ENCODE measurements at regions not wholly inside any gene's neighbourhood (a gene's known extent, or its start where the extent isn't known, plus 50 kb on each side); places are given as distances from the start of the nearest gene placed in this dataset.

DNA sequence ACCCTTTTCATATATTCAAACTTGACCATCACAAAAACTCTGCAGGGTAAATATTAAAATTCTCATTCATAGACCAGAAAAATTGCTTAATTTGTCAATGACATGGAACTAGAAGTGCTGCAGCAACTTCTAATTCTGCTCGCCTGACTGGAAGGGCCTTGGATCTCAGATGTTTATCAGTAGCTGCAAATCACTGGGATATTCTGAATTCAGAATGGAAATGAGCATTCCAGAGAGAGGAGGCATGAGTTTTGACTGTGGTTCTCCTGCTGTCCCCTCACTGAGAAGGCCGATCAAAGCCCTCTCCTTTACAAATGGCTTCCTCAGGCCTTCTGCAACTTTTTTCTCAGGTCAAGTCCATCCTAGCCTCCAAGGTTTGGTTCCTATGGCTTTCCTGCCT, 171.3 kb upstream of the FAM78B start:
- no peak for DNase-seq
- Histone ChIP-seq H3K4me1 (no peaks in the 10 kb centered on the region), H3K4me3 (no peak overlapping the region), H3K27ac (no peak overlapping the region), H3K9me3 (no peaks in the 10 kb centered on the region), H3K27me3 (no peaks in the 10 kb centered on the region), H3K36me3 (no peaks in the 10 kb centered on the region)
- TF ChIP-seq, protein P1, sequence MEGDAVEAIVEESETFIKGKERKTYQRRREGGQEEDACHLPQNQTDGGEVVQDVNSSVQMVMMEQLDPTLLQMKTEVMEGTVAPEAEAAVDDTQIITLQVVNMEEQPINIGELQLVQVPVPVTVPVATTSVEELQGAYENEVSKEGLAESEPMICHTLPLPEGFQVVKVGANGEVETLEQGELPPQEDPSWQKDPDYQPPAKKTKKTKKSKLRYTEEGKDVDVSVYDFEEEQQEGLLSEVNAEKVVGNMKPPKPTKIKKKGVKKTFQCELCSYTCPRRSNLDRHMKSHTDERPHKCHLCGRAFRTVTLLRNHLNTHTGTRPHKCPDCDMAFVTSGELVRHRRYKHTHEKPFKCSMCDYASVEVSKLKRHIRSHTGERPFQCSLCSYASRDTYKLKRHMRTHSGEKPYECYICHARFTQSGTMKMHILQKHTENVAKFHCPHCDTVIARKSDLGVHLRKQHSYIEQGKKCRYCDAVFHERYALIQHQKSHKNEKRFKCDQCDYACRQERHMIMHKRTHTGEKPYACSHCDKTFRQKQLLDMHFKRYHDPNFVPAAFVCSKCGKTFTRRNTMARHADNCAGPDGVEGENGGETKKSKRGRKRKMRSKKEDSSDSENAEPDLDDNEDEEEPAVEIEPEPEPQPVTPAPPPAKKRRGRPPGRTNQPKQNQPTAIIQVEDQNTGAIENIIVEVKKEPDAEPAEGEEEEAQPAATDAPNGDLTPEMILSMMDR (IDR thresholded peaks at IDR 0.05): no peak
- ATAC-seq: no peak
- intact Hi-C loops (cut with DNase I): no loop called here

DNA sequence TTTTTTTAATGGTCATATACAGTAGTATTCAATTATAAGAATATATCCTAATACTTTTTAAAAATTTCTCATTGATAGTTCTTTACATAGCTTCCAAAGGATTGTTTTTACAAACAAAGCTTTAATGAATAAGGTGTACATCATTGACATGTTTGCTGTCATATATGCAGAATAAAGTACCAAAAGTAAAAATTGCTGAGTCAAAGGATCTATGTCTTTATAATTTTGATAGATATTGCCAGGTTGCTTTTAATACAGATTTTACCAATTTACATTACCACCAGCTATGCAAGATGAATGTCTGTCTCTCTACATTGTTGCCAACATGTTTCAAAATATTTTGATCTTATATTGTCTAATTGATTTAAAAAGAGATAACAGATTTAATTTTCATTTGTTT, 173.9 kb upstream of the FAM78B start:
- no peaks in the 10 kb centered on the region for H3K4me1 ChIP-seq
- no peaks in the 10 kb centered on the region for H3K36me3 ChIP-seq
- ATAC-seq (no peak), DNase-seq (no peak)
- no peak overlapping the region for H3K27ac ChIP-seq
- H3K9me3 ChIP-seq: no peaks in the 10 kb centered on the region
- no peaks in the 10 kb centered on the region for H3K27me3 ChIP-seq
- TF ChIP-seq, protein P1 (IDR thresholded peaks at IDR 0.05): no peak
- intact Hi-C loops (cut with DNase I): no loop called here
- H3K4me3 ChIP-seq: no peak overlapping the region

DNA sequence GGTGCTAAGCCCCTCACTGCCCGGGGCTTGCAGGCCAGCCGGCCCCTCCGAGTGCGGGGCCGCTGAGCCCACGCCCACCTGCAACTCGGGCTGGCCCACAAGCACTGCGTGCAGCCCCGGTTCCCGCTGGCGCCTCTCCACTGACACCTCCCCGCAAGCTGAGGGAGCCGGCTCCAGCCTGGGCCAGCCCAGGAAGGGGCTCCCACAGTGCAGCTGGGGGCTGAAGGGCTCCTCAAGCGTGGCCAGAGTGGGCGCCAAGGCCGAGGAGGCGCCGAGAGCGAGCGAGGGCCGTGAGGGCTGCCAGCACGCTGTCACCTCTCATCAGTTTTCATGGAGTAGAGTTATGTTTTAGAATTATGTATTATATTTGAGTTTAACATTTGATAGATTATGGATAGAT, 176.5 kb upstream of the FAM78B start:
- Histone ChIP-seq H3K27me3 (no peaks in the 10 kb centered on the region), H3K9me3 (no peaks in the 10 kb centered on the region), H3K27ac (no peak overlapping the region), H3K4me3 (no peak overlapping the region), H3K36me3 (no peaks in the 10 kb centered on the region), H3K4me1 (no peaks in the 10 kb centered on the region)
- TF ChIP-seq, protein P1 (IDR thresholded peaks at IDR 0.05): no peak
- ATAC-seq (no peak), DNase-seq (no peak)
- intact Hi-C loops (cut with DNase I): no loop called here

DNA sequence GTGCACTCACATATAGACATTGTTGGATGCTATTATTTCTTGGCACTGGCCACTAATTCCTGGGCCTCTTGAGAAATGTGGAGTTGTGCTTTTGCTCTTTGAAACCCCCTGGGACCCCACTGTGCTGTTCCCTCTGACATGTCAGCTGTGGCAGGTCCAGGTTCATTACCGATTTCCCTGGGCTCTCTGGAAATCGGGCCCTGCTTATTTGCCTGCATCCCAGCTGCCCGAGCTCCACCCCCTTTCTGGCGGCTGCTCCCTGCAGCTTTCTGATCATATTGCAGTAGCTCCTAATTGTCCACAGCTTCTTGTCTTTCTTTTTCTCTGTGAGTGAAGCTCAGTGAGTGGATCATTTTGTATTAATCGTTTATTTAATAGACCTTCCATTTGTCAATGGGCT, 183.7 kb upstream of the FAM78B start:
- H3K27me3 ChIP-seq: no peaks in the 10 kb centered on the region
- no peak overlapping the region for H3K27ac ChIP-seq
- DNase-seq (no peak), ATAC-seq (no peak)
- TF ChIP-seq, protein P1 (IDR thresholded peaks at IDR 0.05): no peak
- H3K4me3 ChIP-seq: no peak overlapping the region
- intact Hi-C loops (cut with DNase I): no loop called here
- no peaks in the 10 kb centered on the region for H3K36me3 ChIP-seq
- H3K4me1 ChIP-seq: no peaks in the 10 kb centered on the region
- no peaks in the 10 kb centered on the region for H3K9me3 ChIP-seq

DNA sequence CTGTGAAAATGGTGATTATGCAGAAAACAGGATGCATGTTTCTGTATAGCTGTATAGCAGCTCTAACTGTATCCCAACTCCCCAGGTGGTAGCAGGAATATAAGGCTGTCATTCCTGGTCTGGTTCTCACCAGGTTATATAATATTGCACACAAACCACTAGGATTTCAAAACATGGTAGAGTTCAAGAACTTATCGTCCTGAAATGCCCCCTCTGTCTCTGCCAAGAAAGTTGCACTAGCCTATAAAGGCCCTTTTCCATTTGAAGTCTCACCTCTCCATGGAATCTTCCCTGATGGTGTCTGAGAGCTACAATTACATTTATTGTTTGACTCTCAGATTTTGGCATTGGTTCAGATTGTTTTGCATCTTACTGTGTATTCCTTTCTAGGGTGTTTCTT, 184.9 kb upstream of the FAM78B start:
- DNase-seq (no peak), ATAC-seq (no peak)
- H3K9me3 ChIP-seq: no peaks in the 10 kb centered on the region
- H3K4me1 ChIP-seq: no peaks in the 10 kb centered on the region
- H3K4me3 ChIP-seq: no peak overlapping the region
- intact Hi-C loops (cut with DNase I): no loop called here
- H3K27me3 ChIP-seq: no peaks in the 10 kb centered on the region
- H3K27ac ChIP-seq: no peak overlapping the region
- TF ChIP-seq, protein P1 (IDR thresholded peaks at IDR 0.05): no peak
- H3K36me3 ChIP-seq: no peaks in the 10 kb centered on the region

DNA sequence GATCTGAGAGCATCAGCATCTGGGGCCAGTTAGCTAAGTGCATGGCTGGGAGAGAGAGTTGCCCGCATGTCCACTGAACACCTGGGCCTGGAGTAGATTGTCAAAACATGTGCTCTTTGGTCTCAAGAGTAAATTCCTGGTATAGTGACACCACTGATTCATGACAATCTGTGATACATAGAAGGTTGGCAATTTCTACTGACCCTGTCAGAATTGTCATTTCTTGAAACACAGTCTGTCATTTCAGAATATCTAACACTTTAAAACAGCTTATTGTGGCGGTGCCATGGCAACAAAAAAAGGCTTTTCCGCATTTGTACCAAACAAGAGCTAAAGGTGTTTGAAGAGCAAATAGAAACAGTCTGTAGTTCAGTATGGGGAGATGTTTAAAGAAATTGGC, 186.4 kb upstream of the FAM78B start:
- TF ChIP-seq, protein P1 (IDR thresholded peaks at IDR 0.05): no peak
- H3K36me3 ChIP-seq: no peaks in the 10 kb centered on the region
- H3K4me1 ChIP-seq: no peaks in the 10 kb centered on the region
- H3K27me3 ChIP-seq: no peaks in the 10 kb centered on the region
- DNase-seq (no peak), ATAC-seq (no peak)
- H3K4me3 ChIP-seq: no peak overlapping the region
- intact Hi-C loops (cut with DNase I): no loop called here
- H3K27ac ChIP-seq: no peak overlapping the region
- no peaks in the 10 kb centered on the region for H3K9me3 ChIP-seq
